DLD1 (cell line): ENCODE measurements at regions not wholly inside any gene's neighbourhood (a gene's known extent, or its start where the extent isn't known, plus 50 kb on each side); places are given as distances from the start of the nearest gene placed in this dataset.

Source experiments
- in situ Hi-C: cut with HindIII; loops from 2 replicates; pipeline ENCODE4 v1.10.0; 2017; ENCODE audit warnings: low sequenced_read_pairs

DNA sequence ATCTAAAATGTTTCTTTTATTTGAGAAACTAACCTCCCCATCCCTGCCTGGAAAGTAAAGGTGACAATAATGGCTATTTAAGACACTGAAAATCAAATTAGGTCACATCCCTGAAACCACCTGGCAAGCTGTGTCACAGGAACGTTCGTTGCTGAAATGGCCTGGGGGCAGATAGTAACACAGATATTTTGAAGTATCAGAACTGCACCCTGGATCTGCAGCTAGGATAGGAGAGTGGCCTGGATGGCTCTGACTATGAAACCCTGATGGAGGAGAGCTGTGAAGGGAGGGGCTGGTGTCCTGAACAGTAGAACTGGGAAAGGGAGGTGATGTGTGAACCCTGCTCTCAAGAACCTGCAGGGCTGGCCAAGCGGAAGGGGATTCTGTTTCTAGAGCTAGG is 648.3 kb upstream of the CFAP20DC start:
- in situ Hi-C loops = no loop called here

DNA sequence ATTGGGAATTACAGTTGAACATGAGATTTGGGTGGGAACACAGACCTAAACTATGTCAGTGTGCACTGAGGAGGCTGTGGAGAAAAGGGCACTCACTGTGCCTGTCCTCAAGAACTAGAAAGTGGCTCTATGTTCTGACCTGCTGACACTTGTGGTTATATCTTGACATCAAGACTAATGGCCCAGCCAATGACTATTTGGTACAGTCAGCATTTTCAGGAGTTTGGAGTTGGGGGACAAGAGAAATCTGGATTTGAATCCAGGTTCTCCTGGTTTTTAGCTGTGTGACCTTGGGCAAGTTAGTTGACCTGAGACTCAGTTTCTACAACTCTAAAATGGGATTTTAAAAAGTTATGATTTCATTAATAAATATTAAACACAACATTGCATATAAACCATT is 647.0 kb upstream of the CFAP20DC start:
- in situ Hi-C loops = no loop called here

DNA sequence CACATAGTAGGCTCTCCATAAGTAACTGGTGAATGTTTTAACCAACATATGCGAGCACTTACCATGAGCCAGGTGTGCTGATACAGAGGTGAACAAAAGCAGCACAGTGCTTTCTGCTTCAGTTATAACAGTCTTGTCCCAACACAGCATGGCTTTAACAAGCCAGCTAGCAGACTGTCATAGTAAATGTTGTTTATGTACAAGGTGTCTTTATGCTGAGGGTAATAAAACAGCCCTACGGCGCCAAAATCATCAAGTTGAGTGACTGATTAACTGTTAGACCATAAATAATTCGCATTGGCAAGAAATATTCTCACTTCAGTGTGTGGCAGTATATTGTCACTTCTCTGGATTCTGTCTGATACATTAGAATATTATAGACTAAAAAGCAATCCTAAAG is 646.0 kb upstream of the CFAP20DC start:
- in situ Hi-C loops = no loop called here

DNA sequence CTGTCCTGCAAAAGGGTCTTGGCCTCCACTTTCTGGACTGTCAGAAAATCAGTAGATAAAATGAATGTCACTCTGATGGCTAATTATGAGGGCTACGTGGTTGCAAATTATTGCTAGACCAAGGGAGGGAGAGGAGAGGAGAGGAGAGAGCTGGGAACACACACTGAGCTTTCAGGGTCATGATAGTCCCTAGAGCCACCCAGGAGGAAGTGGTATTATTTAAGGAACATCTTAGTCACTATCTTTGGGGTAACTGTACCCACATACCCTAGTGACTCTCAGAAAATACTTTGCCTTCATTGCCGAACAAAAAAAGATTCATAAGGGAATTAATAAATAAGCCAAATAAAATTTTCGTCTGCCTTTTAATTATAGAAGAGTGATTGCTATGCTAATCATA is 642.3 kb upstream of the CFAP20DC start:
- in situ Hi-C loops = no loop called here

DNA sequence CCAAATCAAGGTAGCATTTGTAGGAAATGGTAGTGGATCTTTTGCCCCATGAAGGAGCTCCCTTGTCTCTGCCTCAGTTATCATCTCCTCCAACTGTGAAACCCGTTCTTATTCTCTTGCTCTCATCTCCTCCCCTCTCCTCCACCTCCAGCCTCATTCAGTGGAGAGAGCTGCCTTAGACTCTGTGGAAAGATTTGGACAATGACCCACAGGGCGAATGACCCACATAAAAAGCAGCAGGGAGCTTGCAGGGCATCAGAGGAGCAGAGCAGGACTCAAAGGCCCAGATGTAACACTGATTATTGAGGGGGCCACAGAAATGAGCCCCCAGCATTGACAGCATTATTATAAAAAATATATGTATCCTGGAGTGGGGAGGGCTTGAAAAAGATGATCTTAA is 641.1 kb upstream of the CFAP20DC start:
- in situ Hi-C loops = no loop called here

DNA sequence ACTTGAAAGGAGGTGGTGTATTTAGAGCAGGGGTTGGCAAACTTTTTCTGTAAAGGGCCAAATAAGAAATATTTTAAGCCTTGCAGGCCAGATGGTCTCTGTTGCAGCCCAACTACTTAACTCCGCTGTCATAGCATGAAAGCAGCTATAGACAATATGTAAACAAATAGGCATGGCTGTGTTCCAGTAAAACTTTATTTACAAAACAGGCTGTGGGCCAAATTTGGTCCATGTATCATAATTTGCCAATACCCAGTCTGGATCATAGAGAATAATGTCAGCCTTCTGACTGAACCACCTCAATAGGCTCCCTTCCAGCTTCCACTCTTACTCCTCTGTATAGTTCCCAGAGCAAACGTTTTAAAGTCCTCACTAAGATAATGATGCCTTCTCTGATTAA is 638.8 kb upstream of the CFAP20DC start:
- in situ Hi-C loops = no loop called here

DNA sequence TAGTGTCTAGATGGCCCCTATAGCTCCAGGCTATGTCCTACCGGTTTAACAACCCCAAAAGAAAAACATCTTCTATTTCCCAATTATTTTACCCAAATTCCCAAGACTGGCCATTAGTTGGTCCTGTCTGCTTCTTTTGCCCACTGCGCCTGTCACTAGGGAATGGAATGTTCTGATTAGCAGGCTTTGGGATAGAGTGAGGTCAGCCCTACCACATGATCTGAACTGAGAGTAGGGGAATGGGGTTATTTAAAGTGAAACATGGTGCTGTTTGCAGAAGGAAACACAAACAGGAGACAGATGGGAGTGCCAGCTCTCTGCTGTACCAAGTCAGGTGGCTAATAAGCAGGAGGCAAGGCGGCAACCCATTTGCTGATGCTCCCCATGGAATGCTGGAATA is 635.6 kb upstream of the CFAP20DC start:
- in situ Hi-C loops = no loop called here

DNA sequence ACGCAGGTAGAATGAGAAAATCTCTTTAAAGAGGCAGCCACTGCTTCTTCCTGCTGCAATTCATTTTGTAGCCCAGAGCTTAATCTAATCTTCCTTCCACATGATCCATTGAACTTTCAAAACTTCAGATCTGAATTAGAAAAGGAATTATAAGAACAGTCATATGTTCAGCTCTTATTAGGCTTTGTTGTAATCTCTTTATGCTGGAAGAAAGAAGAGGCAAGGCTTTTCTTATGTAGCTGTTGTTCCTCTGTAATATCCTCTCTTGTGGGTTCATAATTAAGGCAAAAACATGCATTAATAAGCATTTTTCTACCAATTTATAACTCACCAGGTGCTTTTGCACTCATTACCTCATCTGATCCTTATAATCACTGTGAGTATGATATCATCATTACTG is 634.9 kb upstream of the CFAP20DC start:
- in situ Hi-C loops = no loop called here

DNA sequence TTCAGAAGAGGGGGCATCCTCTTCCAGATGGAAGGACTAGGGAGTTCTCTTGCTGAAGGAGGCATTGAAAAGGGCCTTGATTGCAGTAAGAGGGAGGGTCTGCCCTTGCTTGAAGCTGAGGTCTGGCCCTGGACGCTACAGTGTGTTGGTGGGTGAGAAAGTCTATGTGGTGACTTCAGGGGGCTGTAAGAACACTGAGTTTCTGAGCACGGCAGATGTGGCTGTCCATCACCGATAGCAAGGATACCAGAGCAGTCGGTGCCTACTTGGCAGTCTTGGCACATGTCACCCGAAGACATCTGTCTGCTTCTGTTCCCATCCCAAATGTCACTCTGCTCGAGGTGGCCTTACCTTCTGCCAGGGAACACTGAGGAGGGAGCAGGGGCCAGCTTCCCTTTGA is 631.1 kb upstream of the CFAP20DC start:
- in situ Hi-C loops = no loop called here

DNA sequence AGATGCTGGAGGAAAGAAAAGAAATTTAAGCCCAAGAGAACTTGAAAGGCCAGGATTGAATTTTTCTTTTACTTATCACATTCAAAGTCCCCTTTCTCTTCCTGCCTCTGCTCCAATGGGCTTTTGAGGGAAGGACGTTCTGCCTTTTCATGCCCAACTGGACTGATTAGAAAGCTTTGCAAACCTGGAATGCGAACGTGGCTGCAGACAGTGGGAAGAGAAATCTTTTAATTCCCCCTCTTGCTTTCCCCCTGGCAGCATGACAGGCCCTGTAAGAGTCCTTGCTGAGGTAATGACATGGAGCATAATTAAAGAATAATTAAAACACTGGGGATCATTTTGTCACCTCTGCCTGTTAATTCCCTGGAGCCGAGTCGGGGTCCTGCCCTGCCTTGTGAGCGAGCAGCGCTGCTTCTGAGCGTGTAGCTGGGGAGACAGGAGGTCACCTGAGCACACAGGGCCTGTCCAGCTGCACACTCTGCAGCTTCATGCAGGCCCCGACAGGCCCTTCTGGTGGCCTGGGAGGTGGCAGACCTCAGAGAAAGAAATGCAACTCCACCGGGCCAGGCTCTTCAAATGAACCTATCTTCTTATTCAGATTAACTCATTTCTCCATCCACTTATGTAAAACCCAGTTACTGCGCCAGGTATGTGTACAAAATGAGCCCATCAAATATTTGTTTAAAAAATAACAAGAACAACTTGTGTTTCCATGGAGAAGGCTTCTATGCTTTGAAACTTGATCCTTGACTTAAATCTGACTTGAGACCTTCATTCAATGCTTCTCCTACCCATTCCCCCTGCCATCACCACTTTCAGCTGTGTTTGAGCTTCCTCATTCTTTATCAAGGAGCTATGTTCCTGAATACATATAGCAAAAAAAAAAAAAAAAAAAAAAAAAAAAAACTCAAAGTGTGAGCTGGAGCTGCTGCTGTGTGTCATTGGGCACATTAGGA is 628.2 kb upstream of the CFAP20DC start:
- in situ Hi-C loops = no loop called here

DNA sequence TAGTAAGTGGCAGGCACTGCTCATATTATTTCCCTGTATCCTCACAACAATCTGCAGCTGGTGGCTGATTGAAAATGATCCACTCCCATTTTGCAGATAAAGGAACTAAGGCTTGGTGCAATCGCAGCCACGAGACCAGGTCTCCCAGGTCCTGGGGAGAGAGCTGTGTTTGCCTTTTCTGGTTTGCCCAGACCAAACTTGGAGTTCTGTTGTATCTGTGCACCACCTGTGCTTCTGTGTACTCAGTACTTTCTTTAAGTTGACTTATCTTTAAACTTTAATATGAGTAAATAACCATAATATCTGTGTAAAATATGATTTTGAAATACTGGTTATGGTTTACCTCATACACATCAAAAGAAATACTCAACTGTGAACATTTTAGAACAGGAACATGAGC is 625.7 kb upstream of the CFAP20DC start:
- in situ Hi-C loops = no loop called here

DNA sequence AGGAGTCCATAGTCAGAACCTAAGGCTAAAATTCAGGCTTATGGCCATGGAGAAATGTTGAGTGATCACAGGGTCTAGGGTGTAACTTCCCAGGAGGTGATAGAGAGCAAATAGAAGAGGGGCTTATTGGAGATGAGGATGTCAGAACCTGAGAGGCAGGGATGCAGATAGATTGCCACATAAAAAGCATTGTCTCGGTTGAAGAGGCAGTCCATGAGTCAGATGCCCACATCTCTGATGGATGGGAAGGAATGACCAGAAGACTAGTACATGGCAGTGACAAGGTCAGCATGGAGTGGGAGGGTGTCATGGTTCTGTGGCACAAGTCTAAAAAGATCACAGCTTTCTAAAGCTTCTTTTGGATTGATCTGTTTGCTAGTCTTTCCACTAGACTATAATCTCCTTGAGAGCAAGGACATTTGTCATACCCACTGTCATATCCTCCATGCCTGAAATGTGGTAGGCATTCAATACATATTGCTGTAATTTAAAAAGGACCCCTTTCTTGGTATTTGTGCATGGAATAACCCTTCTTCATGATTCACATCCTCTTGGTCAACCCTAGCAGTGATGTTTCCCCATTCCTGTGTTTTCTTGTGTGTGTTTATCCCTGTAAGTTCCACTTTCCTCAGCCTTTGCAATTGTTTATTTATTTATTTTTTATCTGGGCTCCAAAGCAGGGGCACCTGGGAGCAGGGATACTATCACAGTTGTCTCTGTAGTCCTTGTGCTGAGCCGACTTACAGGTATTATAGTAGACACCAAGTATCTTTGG is 613.4 kb upstream of the CFAP20DC start:
- in situ Hi-C loops = no loop called here

DNA sequence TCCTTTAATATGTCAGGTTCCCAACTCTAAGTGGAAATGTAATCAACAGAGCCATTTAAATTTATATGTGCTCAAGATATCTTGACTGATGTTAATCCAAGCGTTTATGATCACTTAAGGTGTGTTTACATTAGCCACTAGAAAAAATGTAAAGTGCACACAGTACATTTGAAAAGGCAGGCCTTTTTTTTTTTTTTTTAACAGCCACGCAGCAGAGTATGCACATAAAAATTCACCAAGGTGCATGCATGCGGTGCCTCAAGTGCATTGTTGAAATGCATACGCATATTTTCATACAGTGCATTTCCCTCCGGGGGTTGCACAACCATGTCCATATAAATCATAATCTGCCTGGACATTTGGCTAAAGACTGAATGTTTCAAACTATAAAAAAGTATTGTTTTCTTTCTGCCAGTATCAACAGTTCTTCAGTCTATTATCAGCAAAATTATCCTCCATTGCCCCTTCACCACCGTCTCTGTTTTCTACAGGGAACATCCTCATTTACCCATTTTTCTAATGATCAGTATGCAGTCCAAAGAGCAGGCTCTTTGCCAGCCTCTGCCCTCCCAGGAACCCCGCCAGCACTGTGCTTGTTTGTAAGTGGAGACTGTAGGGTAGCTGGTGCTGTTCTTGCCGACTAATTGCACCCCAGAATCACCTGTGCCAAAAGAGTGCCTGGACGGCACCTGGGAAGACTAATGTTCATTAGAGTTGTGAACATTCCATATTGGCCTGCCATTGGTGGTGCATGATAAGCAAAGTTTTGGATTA is 611.2 kb upstream of the CFAP20DC start:
- in situ Hi-C loops = no loop called here

DNA sequence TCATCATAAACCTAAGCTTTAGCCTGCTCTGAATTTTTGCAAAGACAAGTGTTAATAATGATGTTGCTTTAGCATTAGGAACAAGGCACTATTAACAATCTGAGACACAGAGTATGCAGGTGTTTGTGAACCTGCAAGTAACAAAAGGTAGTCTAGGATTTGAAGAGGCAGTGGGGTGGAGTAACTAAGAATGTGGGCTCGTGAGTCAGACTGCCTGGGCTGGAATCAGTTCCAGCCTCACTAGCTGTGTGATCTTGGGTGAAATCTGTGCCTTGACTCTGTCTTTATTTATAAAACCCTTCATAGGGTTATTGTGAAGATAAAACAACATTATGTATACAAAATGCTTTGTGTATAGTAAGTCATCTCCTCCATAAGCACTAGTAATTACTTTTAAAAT is 610.6 kb upstream of the CFAP20DC start:
- in situ Hi-C loops = no loop called here

DNA sequence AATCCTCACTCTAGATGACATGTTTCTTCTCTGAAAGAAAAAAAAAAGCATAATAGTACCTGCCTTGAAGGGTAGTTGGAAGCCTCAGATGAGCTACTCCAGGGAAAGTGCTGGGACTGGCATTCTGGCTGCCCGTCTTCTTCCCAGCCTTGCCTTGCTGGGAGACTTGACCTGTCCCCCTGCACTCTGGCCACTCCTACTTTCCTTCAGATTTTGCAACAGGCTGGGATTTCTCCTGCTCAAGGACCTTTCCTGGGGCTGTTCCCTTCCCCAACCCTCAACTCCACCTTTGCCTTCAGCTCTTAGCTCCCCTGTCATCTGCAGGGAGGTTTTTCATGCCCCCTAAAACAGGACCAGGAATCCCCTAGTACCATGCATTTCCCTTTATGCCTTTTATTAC is 609.9 kb upstream of the CFAP20DC start:
- in situ Hi-C loops = no loop called here

DNA sequence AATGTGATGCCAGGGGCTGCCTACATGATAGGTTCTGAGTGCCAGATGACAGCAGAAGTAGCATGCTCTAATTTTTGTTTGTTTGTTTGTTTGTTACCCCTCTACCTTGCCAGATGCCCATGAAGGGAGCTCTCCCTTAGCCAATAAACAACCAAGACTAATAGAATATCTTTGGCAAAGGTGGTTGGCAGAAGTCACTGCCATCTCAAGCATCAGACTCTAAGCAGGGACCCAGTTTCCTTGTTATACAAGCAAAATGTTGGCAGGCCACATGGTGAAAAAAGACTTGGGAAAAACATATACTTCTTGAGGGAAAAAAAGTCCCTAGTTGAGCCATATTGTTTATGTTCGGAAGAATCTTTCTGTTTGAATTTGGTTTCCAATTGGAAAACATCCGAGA is 609.0 kb upstream of the CFAP20DC start:
- in situ Hi-C loops = no loop called here

DNA sequence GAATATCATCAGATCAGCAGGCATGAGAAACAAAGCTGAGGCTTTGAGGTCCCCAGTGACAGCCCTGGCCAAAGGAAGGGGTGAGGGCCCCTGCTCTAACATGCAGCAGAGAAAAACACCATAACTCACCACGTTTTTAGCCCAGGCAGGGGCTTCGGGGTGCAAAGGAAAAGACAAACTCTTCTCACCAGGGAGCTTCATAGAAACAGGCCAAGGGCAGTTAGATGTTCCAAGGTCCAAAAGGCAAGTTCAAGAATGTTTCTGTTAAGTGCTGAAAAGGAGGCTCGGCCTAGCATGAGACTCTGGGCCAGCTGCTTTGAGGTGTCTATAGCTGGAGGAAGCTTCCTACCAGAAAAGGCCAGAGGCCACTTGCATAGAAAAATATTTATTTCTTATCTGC is 608.4 kb upstream of the CFAP20DC start:
- in situ Hi-C loops = no loop called here

DNA sequence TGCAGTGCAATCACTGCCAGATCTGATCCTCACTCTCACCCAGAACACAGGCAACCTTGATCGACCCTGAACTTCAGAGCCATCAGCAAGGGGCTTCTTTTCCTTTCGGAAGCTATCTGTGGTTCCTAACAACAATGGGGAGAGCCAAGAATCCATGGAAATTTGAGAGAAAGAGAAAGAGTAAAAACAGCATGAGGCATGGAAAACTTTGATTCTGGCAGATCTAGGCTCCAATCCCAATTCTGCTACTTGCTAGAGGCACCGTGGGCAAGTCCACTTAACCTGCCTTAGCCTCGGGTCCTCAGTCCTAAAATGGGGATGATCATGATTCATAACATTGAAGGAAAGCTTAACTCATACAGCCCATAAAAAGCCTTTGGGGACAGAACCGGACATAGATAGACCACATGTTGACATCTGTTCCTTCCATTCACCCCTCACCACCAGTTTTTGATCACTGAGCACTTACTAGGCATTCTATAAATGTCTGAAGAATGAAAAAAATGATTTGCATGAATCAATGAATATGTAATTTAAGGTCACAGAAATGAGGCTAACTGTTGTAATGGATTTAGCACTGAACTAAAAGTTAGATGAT is 605.7 kb upstream of the CFAP20DC start:
- in situ Hi-C loops = no loop called here

DNA sequence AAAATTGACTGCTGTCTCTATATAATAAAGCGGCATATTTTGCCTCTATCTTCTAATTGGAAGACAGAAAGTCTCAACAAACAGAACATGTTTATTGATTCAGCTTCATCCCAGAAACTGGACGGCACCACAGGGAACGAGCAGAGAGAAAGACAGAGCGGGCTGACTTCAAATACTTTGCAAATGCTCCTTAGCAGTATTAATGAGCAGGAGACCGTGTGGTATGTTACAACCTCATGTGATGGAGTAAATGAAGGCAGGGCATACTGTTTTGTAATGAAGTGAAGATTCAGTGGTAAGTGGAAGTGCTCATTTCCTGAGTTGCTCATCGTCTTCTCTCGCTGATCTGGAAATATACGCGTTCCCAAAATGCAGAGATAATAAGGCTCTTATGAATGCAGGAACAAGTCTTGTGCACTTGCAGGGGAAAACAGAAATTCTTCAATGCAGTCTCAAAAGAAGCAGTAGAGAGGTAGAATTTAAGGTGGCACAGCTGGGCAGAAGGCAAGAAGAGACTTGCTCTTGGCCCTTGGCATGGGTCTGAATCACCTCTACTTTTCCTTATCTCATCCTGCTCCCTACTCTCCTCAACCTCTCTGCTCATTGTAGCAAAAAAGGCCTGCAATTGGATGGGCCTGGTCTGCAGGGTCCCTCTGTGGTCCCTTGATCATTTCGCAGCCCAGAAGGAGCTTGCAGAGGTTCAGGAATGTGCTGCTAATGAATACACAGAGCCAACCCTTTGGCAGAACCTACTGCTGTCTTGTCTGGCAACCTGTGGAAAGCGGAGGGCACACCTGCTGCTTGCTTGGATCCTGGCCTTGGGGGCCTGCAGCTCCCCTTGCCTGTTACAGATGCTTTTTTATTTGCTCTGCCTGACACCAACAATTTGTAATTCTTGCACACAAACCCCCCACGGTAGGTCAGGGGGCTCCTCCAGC is 604.9 kb upstream of the CFAP20DC start:
- in situ Hi-C loops = no loop called here

DNA sequence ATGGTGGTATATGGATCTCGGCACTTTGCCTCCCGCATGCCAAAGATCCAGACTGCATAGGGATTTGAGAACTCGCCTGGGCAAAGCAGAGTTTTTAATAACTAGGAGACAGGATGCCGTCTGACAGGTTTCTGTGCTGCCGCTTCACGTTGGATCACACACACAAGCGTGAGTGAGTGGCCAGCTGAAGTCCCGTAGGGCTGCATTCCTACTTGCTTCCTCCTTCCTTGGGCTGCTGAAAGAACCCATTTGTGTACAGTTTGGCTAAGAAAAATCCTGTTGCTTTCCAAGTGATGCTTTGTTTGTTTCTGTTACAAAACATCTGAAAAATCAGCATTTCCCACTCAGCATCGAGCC is 604.3 kb upstream of the CFAP20DC start:
- in situ Hi-C loops = no loop called here
